Ishikawa (cell line): ENCODE measurements at regions not wholly inside any gene's neighbourhood (a gene's known extent, or its start where the extent isn't known, plus 50 kb on each side); places are given as distances from the start of the nearest gene placed in this dataset.

Source experiments
- CEBPB ChIP-seq: IDR thresholded peaks from 2 replicates; pipeline ENCODE4 v1.6.1; 2012
- EGR1 ChIP-seq: IDR thresholded peaks from 2 replicates; pipeline ENCODE4 v1.6.1; 2012
- FOXM1 ChIP-seq: IDR thresholded peaks from 2 replicates; pipeline ENCODE4 v1.6.1; 2012; ENCODE audit warnings: low read depth, borderline replicate concordance
- MAX ChIP-seq: IDR thresholded peaks from 2 replicates; pipeline ENCODE4 v1.6.1; 2012
- RAD21 ChIP-seq: IDR thresholded peaks from 2 replicates; pipeline ENCODE4 v1.6.1; 2012; ENCODE audit warnings: low read depth
- TAF1 ChIP-seq: IDR thresholded peaks from 2 replicates; pipeline ENCODE4 v1.6.1; 2012; ENCODE audit warnings: low read depth, mild to moderate bottlenecking
- YY1 ChIP-seq: IDR thresholded peaks from 2 replicates; pipeline ENCODE4 v1.6.1; 2012; ENCODE audit warnings: low read depth
- ZBTB7A ChIP-seq: IDR thresholded peaks from 2 replicates; pipeline ENCODE4 v1.6.1; 2012; ENCODE audit warnings: low read depth

DNA sequence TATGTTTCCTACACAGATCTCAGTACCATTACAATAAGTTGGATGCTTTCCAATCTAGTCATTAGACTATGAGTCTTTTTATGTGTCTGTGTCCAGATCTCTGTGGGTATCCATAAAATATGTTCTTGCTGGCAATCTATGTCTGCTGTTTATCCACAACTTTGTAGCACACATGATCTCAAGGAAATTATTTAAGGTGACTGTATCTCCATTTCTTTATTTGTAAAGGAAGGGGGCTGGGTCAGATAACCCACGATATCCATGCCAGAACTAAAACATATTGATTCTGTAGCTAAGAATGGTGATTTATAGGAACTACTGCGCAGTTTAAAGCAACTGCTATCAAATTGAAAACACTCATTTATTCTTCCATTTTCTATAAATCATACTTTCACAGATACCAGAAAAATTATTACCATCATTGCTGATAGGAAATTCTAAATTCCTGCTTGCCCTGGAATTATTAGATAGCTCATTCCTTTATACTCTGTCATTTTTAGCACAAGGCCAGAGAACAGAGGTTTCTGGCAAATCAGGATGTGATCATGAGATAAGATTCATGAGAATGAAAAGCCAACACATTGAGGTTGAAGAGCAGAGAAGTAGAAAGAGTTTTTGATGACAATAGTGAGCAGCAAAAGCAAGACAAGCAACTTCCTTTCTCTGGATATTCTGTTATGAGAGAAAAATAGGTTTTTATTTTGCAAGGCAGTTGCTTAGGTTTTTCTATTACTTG, 851.4 kb upstream of the CITED2 start:
- TF ChIP-seq EGR1 = no peak
- TF ChIP-seq RAD21 = no peak
- TF ChIP-seq FOXM1 = no peak
- TF ChIP-seq ZBTB7A = no peak
- no peak for TF ChIP-seq TAF1
- no peak for TF ChIP-seq MAX
- no peak for TF ChIP-seq CEBPB
- no peak for TF ChIP-seq YY1
